ENCODE measurements at regions not wholly inside any gene's neighbourhood (a gene's known extent, or its start where the extent isn't known, plus 50 kb on each side); places are given as distances from the start of the nearest gene placed in this dataset.

GRCh38 chr21:41107602-41108001 is 60.4 kb upstream of the BACE2 start:
- Histone ChIP-seq H3K27me3 (ENCODE audit: control insufficient read depth in 1 of 2, insufficient read depth in 2 of 2, low read length in 2 of 2) (peaks cover 0 to 36% of the 10 kb centered on the region in 2 experiments; a peak in 4 of 5 replicates), H4K20me1 (ENCODE audit: insufficient read depth, low read length) (no peaks in the 10 kb centered on the region), H3K9ac (ENCODE audit: insufficient read depth, low read depth, low read length) (no peak overlapping the region), H3K36me3 (replicated peaks in 1 of 2; ENCODE audit: control insufficient read depth in 1 of 2, insufficient read depth in 2 of 2, low read length in 2 of 2) (no peaks in the 10 kb centered on the region), H3K4me2 (ENCODE audit: low read depth, low read length) (no peak overlapping the region), H3K79me2 (ENCODE audit: insufficient read depth, low read length) (no peaks in the 10 kb centered on the region), H2AFZ (ENCODE audit: low read length) (no peak overlapping the region), H3K4me3 (replicated peaks in 1 of 3; ENCODE audit: insufficient read depth in 1 of 3, low read depth in 2 of 3, low read length in 3 of 3) (no peak overlapping the region), H3K9me3 (ENCODE audit: low read length) (no peaks in the 10 kb centered on the region), H3K4me1 (ENCODE audit: insufficient read depth, low read length) (no peaks in the 10 kb centered on the region), H3K27ac (ENCODE audit: extremely low read length, insufficient read depth, low read length) (no peak overlapping the region)
- no TSS peak for BruUV-seq (replicated peaks)
- no peak for ATAC-seq
- intact Hi-C loops (cut with micrococcal nuclease; ENCODE audit: unreplicated experiment): no loop called here
- DNase-seq (ENCODE audit: low spot score): no peak
- in situ Hi-C loops (cut with HindIII; ENCODE audit: extremely low pct_ligation_motif_present, low pct_unique_long_range_greater_than_20kb): no loop called here
- FAIRE-seq: no peak
- POLR2A ChIA-PET: no interaction called here
- no peak for TF ChIP-seq MLXIP (CRISPR knock-in tag; IDR thresholded peaks at IDR 0.05; ENCODE audit: borderline replicate concordance)
- no peak for TF ChIP-seq ZSCAN21 (CRISPR knock-in tag; IDR thresholded peaks at IDR 0.05; ENCODE audit: borderline replicate concordance)
- TF ChIP-seq THYN1 (CRISPR knock-in tag; IDR thresholded peaks at IDR 0.05; ENCODE audit: borderline replicate concordance, low read depth): no peak
- no peak for TF ChIP-seq ZNF468 (CRISPR knock-in tag; IDR thresholded peaks at IDR 0.05)
- no peak for TF ChIP-seq EZH2 (conservative IDR thresholded peaks at IDR 0.05; ENCODE audit: low read depth, low read length)
- no peak for TF ChIP-seq FIP1L1 (IDR thresholded peaks at IDR 0.05; ENCODE audit: borderline replicate concordance, insufficient read depth, low read depth, low read length)
- no peak for TF ChIP-seq ZSCAN31 (CRISPR knock-in tag; IDR thresholded peaks at IDR 0.05; ENCODE audit: low read depth)
- TF ChIP-seq ZNF275 (CRISPR knock-in tag; IDR thresholded peaks at IDR 0.05; ENCODE audit: borderline replicate concordance): no peak
- TF ChIP-seq NR2F6 (IDR thresholded peaks at IDR 0.05): no peak
- no peak for TF ChIP-seq NR2F6 (CRISPR knock-in tag; IDR thresholded peaks at IDR 0.05)
- TF ChIP-seq PITX1 (CRISPR knock-in tag; IDR thresholded peaks at IDR 0.05): no peak
- no peak for TF ChIP-seq DR1 (CRISPR knock-in tag; IDR thresholded peaks at IDR 0.05)
- TF ChIP-seq ATF7 (IDR thresholded peaks at IDR 0.05): no peak
- no peak for TF ChIP-seq ATF7 (CRISPR knock-in tag; IDR thresholded peaks at IDR 0.05)
- TF ChIP-seq ATF3 (CRISPR knock-in tag; IDR thresholded peaks at IDR 0.05): no peak
- no peak for TF ChIP-seq THAP11 (CRISPR knock-in tag; IDR thresholded peaks at IDR 0.05)
- no peak for TF ChIP-seq SCMH1 (CRISPR knock-in tag; IDR thresholded peaks at IDR 0.05; ENCODE audit: borderline replicate concordance)
- TF ChIP-seq ZBTB8A (CRISPR knock-in tag; IDR thresholded peaks at IDR 0.05; ENCODE audit: borderline replicate concordance, low read depth): no peak
- no peak for TF ChIP-seq MYNN (CRISPR knock-in tag; IDR thresholded peaks at IDR 0.05; ENCODE audit: low read depth)
- TF ChIP-seq POLR2AphosphoS2 (IDR thresholded peaks at IDR 0.05; ENCODE audit: low read depth, low read length): no peak
- CTCF ChIA-PET (ENCODE audit: low intra/inter-chr PET ratio, low total read pairs): no interaction called here
- 12% methylated on average over 11 of the region's 11 CpGs for WGBS (ENCODE audit: low lambda C conversion rate)

Data from HepG2 (cell line).